ENCODE measurements at regions not wholly inside any gene's neighbourhood (a gene's known extent, or its start where the extent isn't known, plus 50 kb on each side); places are given as distances from the start of the nearest gene placed in this dataset.

DNA sequence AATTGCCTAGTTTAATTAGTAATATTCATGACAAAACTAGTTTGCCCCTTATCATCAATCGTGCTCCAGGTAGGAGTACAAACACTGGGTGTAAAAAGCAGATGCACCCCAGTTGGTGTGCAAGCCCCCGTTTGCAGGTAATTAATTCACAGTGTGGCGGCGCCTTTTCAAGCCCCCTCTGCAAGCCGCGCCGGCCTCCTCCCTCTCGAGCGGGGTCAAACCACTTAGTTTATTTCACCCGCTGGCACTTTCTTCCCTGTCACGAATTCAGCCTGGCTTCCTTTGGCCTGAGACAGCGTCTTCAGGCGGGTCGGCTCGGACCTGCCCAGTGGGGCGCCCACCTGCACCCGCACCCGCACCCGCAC is 64.7 kb upstream of the MAPRE2 start:
- in situ Hi-C loops (cut with MboI; ENCODE audit: low sequenced_read_pairs in 4 of 4), result no loop called here
- H3K27me3 ChIP-seq, result no peaks in the 10 kb centered on the region
- intact Hi-C loops (cut with DNase I; ENCODE audit: low total_unique reads), result no loop called here
- DNase-seq (no peak), ATAC-seq (peak; percentile 1 to 2)
- H3K27ac ChIP-seq, result peak overlapping the region; percentile 93 to 97 (median 96)
- H3K4me1 ChIP-seq, result peaks cover 44 to 51% of the 10 kb centered on the region in 2 donors
- no peaks in the 10 kb centered on the region for H3K36me3 ChIP-seq
- H3K4me3 ChIP-seq, result peak overlapping the region; percentile 77 to 97 (median 89)
- no peaks in the 10 kb centered on the region for H3K9me3 ChIP-seq
- TF ChIP-seq POLR2A (IDR thresholded peaks at IDR 0.05), result no peak
- TF ChIP-seq, protein P1, sequence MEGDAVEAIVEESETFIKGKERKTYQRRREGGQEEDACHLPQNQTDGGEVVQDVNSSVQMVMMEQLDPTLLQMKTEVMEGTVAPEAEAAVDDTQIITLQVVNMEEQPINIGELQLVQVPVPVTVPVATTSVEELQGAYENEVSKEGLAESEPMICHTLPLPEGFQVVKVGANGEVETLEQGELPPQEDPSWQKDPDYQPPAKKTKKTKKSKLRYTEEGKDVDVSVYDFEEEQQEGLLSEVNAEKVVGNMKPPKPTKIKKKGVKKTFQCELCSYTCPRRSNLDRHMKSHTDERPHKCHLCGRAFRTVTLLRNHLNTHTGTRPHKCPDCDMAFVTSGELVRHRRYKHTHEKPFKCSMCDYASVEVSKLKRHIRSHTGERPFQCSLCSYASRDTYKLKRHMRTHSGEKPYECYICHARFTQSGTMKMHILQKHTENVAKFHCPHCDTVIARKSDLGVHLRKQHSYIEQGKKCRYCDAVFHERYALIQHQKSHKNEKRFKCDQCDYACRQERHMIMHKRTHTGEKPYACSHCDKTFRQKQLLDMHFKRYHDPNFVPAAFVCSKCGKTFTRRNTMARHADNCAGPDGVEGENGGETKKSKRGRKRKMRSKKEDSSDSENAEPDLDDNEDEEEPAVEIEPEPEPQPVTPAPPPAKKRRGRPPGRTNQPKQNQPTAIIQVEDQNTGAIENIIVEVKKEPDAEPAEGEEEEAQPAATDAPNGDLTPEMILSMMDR (IDR thresholded peaks at IDR 0.05 in 4 of 5, conservative IDR thresholded peaks at IDR 0.05 in 1 of 5), result no peak

DNA sequence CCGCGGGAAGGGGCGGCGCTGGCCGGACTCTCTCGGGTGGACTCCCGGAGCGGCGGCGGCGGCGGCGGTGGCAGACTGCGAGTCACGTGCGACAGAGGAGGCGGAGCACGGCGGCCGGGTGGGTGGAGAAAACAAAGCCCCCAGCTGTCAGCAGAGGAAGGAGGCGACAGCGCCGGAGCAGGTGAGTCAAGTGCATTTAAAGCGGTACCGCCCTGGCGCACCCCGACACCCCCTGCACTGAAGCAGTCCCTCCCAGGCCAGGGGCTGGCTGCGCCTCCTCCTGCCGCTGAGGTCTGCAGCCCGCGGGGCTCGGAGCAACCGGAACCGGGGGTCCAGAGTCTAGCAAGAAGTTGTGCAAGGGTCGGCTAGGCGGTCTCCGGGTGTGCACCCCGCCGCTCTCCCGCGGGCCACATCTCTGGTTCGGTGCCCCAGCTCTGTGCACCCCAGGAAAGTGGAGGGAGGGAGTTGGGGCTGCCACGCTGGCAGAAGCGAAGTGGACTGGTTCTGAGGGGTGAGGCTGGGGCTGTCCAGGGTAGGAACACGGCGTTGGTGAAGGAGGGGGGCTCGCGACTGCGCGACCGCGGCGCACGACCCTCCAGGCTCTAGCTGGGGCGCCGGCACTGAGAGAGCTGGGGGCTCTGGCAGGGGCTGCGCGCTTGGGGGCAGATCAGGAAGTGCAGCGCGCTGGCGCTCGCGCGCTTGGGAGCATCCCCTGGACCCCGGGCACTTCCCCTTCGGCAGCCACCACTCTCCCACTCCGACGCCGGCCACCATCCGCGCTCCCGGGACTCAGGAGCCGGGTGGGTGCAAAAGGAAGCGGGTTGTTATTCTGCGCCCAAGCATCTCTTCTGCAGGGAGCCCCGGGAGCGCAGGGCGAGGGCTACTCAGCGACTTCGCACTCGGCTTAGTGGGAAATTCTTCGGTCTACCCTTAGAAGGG is 64.0 kb upstream of the MAPRE2 start:
- intact Hi-C loops (cut with DNase I; ENCODE audit: low total_unique reads) (no loop called here), in situ Hi-C loops (cut with MboI; ENCODE audit: low sequenced_read_pairs in 4 of 4) (no loop called here)
- TF ChIP-seq POLR2A (IDR thresholded peaks at IDR 0.05), result peak; percentile 86 to 95
- TF ChIP-seq, protein P1 (IDR thresholded peaks at IDR 0.05 in 4 of 5, conservative IDR thresholded peaks at IDR 0.05 in 1 of 5), result no peak
- Histone ChIP-seq H3K27me3 (no peaks in the 10 kb centered on the region), H3K9me3 (no peaks in the 10 kb centered on the region), H3K4me3 (peak overlapping the region; percentile 77 to 97 (median 89)), H3K4me1 (peaks cover 38 to 46% of the 10 kb centered on the region in 2 donors), H3K27ac (peak overlapping the region; percentile 93 to 97 (median 96)), H3K36me3 (no peaks in the 10 kb centered on the region)
- ATAC-seq, result peak; percentile 54 to 61
- DNase-seq, result peak; percentile 87 to 92

DNA sequence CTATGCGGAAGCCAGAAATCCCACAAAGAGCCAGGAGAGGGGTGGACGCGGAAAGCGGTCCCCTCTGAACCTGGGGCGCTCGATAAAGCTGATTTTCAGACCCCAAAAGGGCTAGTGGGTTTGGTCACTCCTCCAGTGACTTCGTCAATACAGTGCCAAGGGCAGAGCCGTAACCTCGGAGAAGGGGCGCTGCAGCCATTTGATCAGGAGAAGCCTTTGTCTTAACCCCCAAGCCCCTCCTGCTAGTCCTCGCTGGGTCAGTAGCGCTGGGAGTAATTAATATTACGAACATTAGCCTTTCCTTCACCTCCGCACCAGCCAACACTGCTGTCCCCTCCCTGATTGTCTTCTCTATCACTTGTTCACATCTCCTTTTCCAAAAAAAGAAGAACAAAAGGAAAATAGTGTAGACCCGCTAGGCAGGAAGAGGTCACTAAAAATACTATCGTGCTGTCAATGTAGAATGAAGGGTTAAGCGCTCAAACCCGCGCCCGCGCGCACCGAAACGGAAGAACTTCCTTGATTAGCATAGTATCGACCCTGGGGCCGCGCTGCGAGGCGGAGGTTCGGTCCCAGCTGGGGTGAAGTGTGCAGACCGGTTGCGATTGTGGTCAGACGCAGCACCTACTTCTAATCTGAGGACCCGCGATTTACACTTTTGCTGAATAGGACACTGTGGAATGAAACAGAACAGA is 63.2 kb upstream of the MAPRE2 start:
- no peaks in the 10 kb centered on the region for H3K27me3 ChIP-seq
- ATAC-seq, result peak; percentile 14 to 35
- intact Hi-C loops (cut with DNase I; ENCODE audit: low total_unique reads), result no loop called here
- peak overlapping the region; percentile 77 to 97 (median 89) for H3K4me3 ChIP-seq
- peak in 1 of 2 donors; percentile 49 for DNase-seq
- peak overlapping the region; percentile 93 to 97 (median 96) for H3K27ac ChIP-seq
- H3K36me3 ChIP-seq, result no peaks in the 10 kb centered on the region
- H3K9me3 ChIP-seq, result no peaks in the 10 kb centered on the region
- peaks cover 35 to 38% of the 10 kb centered on the region in 2 donors for H3K4me1 ChIP-seq
- in situ Hi-C loops (cut with MboI; ENCODE audit: low sequenced_read_pairs in 4 of 4), result no loop called here
- TF ChIP-seq, protein P1 (IDR thresholded peaks at IDR 0.05 in 4 of 5, conservative IDR thresholded peaks at IDR 0.05 in 1 of 5), result no peak
- TF ChIP-seq POLR2A (IDR thresholded peaks at IDR 0.05), result no peak

DNA sequence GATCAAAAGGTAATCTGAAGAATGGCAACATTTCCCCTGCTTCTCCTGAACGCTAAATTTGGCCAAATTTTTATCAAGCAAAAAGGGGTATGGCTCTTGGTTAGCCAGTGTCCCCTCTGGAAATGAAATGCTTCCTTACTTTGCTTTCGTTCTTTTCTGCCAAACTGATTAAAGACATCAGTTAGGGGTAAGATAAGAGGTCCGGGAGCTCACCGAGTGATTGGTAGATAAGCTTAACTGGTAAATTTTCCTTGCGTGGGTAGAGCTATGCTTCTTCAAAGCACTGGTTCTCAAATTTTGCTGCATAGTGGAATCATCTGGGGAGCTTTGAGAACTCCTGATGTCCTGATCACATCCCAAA is 62.7 kb upstream of the MAPRE2 start:
- TF ChIP-seq POLR2A (IDR thresholded peaks at IDR 0.05), result no peak
- TF ChIP-seq, protein P1 (IDR thresholded peaks at IDR 0.05 in 4 of 5, conservative IDR thresholded peaks at IDR 0.05 in 1 of 5), result no peak
- Histone ChIP-seq H3K4me3 (peak overlapping the region; percentile 77 to 97 (median 89)), H3K9me3 (no peaks in the 10 kb centered on the region), H3K4me1 (peaks cover 33 to 38% of the 10 kb centered on the region in 2 donors), H3K36me3 (no peaks in the 10 kb centered on the region), H3K27ac (peak overlapping the region; percentile 93 to 97 (median 96)), H3K27me3 (no peaks in the 10 kb centered on the region)
- intact Hi-C loops (cut with DNase I; ENCODE audit: low total_unique reads) (no loop called here), in situ Hi-C loops (cut with MboI; ENCODE audit: low sequenced_read_pairs in 4 of 4) (no loop called here)
- DNase-seq (no peak), ATAC-seq (peak; percentile 11 to 13)
